ENCODE measurements at regions not wholly inside any gene's neighbourhood (a gene's known extent, or its start where the extent isn't known, plus 50 kb on each side); places are given as distances from the start of the nearest gene placed in this dataset.
"Not testable (repeated sequence)": the region's sequence is repeated elsewhere in the genome, so short reads cannot be mapped to it uniquely, and the experiment has no call there.

DNA sequence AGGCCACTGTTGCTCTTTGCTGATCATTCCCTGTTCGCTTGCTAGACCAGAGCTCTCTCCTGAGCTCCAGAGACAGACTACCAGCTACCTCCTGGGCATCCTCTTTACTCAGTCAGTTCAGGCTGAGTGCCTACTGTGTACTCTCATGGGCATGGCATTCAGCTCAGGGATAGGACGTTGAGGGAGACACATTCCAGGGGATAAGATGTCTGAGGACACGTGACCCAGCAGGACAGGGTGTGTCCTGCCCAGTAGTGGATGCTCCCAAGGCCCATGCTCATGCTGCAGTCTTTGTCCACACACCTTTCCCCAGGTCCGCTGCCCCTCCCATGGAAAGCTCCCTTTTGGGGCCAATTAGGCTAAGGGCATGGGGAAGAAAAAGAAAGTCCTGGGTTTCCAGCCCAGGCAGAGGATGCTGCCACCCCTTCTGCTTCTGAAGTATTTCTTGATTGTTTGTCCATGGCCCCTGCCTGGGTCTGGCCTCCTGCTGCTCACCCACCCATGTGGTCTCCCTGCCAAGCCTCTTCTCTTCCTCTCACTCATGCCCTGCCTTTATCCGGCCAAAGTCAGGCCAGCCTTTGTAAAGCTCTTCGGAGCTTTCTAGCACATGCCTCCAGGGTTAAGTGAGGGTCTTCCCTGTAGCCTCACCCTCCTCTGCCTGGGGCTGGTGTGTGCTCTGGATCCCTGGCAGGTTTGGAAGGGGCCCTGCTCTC lies 60.5 kb upstream of the PITX1 start:
- no peak for DNase-seq (ENCODE audit: low spot score)

- not testable (repeated sequence) for DNase-seq (ENCODE audit: low spot score)
Observed at GRCh38 chr5:135093483-135093882, 59.5 kb upstream of the PITX1 start.

- DNase-seq (ENCODE audit: low spot score): no peak
Observed at GRCh38 chr5:135092476-135092875, 58.4 kb upstream of the PITX1 start.

DNA sequence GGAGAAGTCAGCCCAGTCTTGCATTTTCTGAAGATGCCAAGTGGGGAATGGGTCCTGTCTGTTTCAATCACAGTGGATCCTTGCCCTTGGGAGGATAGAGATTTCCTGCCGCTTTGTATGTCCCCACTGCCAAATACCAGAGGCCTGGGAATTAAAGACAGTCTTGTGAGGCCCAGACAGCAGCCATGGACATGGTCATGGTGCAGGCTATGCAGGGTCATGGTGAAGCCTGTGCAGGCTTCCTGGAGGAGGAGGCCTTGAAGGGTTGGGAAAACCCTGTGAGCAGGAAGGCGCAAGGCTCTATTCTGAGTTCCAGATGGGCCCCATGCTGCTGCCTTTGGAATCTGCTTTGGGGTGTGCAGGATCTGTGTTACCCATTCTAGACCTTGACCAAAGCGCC lies 57.3 kb upstream of the PITX1 start:
- DNase-seq (ENCODE audit: low spot score): no peak

DNA sequence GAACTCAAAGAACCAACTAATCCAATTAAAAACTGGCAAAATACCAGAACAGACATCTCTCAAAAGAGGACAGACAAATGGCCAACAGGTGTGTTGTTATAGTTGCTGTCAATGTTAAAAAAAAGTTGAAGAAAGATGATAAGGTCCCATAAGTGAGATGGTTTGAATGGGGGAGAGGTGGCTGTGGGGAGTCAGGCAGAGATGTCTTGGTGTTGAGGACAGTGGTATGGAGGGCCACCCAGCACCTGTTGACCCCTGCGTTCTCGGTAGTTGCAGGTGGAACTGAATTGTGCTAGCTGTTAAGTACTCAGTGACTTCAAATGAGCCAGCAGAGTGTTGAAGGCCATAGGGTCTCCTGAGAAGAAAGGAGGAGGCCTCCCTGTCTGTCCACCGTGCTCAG lies 55.9 kb upstream of the PITX1 start:
- no peak for DNase-seq (ENCODE audit: low spot score)

DNA sequence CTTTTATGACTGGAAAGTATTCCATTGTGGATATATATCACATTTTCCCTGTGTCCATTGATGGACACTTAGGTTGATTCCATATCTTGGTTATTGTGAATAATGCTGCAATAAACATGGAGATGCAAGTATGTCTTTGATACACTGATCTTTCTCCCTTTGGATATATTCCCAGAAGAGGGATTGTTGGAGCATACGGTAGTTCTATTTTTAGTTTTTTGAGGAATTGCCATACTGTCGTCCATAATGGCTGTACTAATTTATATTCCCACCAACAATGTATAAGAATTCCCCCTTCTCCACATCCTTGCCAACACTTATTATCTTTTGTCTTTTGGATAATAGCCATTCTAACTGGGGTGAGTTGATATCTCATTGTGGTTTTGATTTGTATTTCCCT lies 54.9 kb upstream of the PITX1 start:
- DNase-seq (ENCODE audit: low spot score): no peak

DNA sequence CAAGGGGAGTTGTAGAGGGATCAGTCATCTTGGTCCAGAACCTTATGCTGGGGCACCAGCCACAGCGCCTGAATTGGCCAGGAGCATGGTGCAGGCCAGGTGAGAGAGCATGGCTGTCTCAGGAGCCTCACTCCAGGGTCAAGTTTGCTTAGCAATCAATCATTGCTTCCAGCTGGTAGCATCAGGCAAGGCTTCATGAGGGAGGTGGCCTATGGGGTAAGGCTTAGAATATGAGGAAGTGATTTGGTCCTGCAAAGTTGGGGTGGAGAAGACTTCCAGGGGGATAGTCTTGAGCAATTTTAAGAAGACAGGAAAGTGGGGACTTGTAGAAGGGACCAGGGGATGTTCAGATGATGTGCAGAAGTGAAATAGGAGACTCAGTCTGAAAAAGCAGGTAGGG lies 53.9 kb upstream of the PITX1 start:
- no peak for DNase-seq (ENCODE audit: low spot score)

- DNase-seq (ENCODE audit: low spot score): no peak
Observed at GRCh38 chr5:135085936-135086725, 52.1 kb upstream of the PITX1 start.

DNA sequence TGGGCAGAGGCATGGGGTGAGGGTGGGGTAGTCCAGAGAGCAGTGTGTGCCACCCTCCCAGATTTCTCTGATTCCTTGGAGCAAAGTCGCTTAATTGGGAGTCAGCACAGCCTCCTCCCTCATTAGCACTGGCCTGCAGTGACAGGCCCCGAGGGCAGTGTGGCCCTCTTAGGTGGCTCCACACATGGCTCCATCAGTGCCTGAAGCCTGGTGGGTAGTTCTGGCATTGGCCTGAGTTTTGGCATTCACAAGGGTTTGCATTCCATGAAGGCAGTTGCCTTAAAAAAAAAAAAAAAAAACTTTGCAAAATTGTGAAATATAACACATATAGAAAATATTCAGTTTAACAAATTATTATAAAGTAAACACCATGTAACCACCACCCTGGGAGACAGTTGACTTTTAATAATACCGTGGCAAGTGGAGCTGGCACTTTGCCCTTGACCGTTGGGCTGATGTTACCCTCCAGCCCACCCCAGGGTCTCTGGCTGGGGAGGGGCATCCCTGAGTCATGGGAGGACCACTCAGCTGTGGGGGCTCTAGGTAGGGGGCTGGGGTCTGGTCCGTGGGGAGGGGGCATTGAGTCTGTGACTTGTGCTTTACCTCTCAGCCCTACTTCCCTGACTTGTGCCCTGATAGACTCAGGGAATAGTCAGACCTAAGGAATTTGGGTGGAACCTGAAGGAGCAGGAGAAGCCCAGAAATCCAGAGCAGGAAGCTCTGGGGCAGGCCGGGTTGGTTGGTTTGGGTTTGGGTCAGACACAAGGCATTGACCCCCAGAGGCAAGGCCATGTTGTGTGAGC lies 51.3 kb upstream of the PITX1 start:
- DNase-seq (ENCODE audit: low spot score): no peak

Measured in germinal center (tissue), 1 donor.